Body of pancreas (tissue), 4 donors: ENCODE measurements at regions not wholly inside any gene's neighbourhood (a gene's known extent, or its start where the extent isn't known, plus 50 kb on each side); places are given as distances from the start of the nearest gene placed in this dataset.

ENCODE experiments used
- CTCF ChIP-seq, 7 experiments: fragments of 450-650 bp in 4 of 7; fragments of 200-600 bp in 3 of 7; sonication (generic) in 3 of 7; IDR thresholded peaks; one replicate each; pipeline ENCODE4 v1.5.1; 2016 to 2019; ENCODE audit warnings: antibody characterized with exemption in 7 of 7
- POLR2A ChIP-seq, 3 donors: fragments of 450-650 bp; IDR thresholded peaks; one replicate each; pipeline ENCODE4 v1.6.1; 2016; ENCODE audit warnings: antibody characterized with exemption in 3 of 3, mild to moderate bottlenecking in 2 of 3

GRCh38 chr15:58249646-58250312 is 111.6 kb downstream of the AQP9 start:
- TF ChIP-seq POLR2A (IDR thresholded peaks at IDR 0.05) (no peak), CTCF (IDR thresholded peaks at IDR 0.05) (no peak)
